ENCODE measurements at regions not wholly inside any gene's neighbourhood (a gene's known extent, or its start where the extent isn't known, plus 50 kb on each side); places are given as distances from the start of the nearest gene placed in this dataset.

GRCh38 chr21:28138272-28138671 lies 854.4 kb downstream of the LTN1 start:
- peaks cover 2% of the 10 kb centered on the region for H3K9me3 Mint-ChIP-seq (ENCODE audit: insufficient read depth)
- CTCF ChIA-PET = no interaction called here
- no peaks in the 10 kb centered on the region for H4K20me1 ChIP-seq (ENCODE audit: control insufficient read depth, insufficient read depth, low read length, poor library complexity, severe bottlenecking)

GRCh38 chr21:28136656-28137255 lies 855.9 kb downstream of the LTN1 start:
- CTCF ChIA-PET = no interaction called here
- Histone ChIP-seq H3K36me3 (replicated peaks in 1 of 2; ENCODE audit: control extremely low read depth in 1 of 2, control insufficient read depth in 1 of 2, extremely low read depth in 1 of 2, insufficient read depth in 2 of 2, low read length in 1 of 2) (no peaks in the 10 kb centered on the region), H3K27me3 (replicated peaks in 1 of 4; ENCODE audit: control extremely low read depth in 1 of 4, control insufficient read depth in 3 of 4, insufficient read depth in 4 of 4, low read length in 3 of 4) (no peaks in the 10 kb centered on the region), H3K79me2 (ENCODE audit: control insufficient read depth, insufficient read depth, low read length) (no peaks in the 10 kb centered on the region), H3K9me3 (ENCODE audit: control extremely low read depth in 1 of 3, control insufficient read depth in 2 of 3, insufficient read depth in 1 of 3, low read length in 2 of 3) (no peaks in the 10 kb centered on the region), H2AFZ (ENCODE audit: insufficient read depth, low read depth, low read length, poor library complexity, severe bottlenecking) (no peak overlapping the region), H4K20me1 (ENCODE audit: control insufficient read depth, insufficient read depth, low read length, poor library complexity, severe bottlenecking) (no peaks in the 10 kb centered on the region), H3K27ac (ENCODE audit: low read length in 2 of 2) (no peak overlapping the region), H3K4me1 (ENCODE audit: control insufficient read depth in 2 of 2, insufficient read depth in 2 of 2, low read length in 2 of 2) (no peaks in the 10 kb centered on the region), H3K4me3 (ENCODE audit: control extremely low read depth in 1 of 5, extremely low read depth in 1 of 5, insufficient read depth in 1 of 5, low read depth in 2 of 5, low read length in 4 of 5) (no peak overlapping the region), H3K4me2 (replicated peaks; ENCODE audit: low read depth, low read length, poor library complexity, severe bottlenecking) (no peak overlapping the region), H3K9ac (ENCODE audit: low read length) (no peak overlapping the region)
- WGBS (ENCODE audit: insufficient coverage) = 90% methylated on average over 2 of the region's 3 CpGs
- Mint-ChIP-seq H3K27me3 (no peaks in the 10 kb centered on the region), H3K27ac (no peak overlapping the region), H3K4me1 (no peaks in the 10 kb centered on the region), H3K9me3 (ENCODE audit: insufficient read depth) (peaks cover 10% of the 10 kb centered on the region), H3K4me3 (no peak overlapping the region)
- TF ChIP-seq EZH2 (IDR thresholded peaks at IDR 0.05; ENCODE audit: borderline replicate concordance, insufficient read depth, low read depth, low read length, poor library complexity, severe bottlenecking) = no peak
- TF ChIP-seq, protein P1, sequence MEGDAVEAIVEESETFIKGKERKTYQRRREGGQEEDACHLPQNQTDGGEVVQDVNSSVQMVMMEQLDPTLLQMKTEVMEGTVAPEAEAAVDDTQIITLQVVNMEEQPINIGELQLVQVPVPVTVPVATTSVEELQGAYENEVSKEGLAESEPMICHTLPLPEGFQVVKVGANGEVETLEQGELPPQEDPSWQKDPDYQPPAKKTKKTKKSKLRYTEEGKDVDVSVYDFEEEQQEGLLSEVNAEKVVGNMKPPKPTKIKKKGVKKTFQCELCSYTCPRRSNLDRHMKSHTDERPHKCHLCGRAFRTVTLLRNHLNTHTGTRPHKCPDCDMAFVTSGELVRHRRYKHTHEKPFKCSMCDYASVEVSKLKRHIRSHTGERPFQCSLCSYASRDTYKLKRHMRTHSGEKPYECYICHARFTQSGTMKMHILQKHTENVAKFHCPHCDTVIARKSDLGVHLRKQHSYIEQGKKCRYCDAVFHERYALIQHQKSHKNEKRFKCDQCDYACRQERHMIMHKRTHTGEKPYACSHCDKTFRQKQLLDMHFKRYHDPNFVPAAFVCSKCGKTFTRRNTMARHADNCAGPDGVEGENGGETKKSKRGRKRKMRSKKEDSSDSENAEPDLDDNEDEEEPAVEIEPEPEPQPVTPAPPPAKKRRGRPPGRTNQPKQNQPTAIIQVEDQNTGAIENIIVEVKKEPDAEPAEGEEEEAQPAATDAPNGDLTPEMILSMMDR (IDR thresholded peaks at IDR 0.05) = no peak
- DNase-seq = no peak
- POLR2A ChIA-PET = no interaction called here
- intact Hi-C loops (cut with micrococcal nuclease) = no loop called here
- ATAC-seq (ENCODE audit: low read depth) = no peak

More at GRCh38 chr21:28138272-28138671, 854.4 kb downstream of the LTN1 start:
- no peak overlapping the region for H3K4me3 ChIP-seq (ENCODE audit: control extremely low read depth in 1 of 5, extremely low read depth in 1 of 5, insufficient read depth in 1 of 5, low read depth in 2 of 5, low read length in 4 of 5)
- H3K4me2 ChIP-seq (replicated peaks; ENCODE audit: low read depth, low read length, poor library complexity, severe bottlenecking) = no peak overlapping the region
- no peaks in the 10 kb centered on the region for H3K4me1 ChIP-seq (ENCODE audit: control insufficient read depth in 2 of 2, insufficient read depth in 2 of 2, low read length in 2 of 2)
- intact Hi-C loops (cut with micrococcal nuclease) = no loop called here
- peaks cover 0 to 1% (median 0%) of the 10 kb centered on the region in 3 donors for H3K9me3 ChIP-seq (ENCODE audit: control extremely low read depth in 1 of 3, control insufficient read depth in 2 of 3, insufficient read depth in 1 of 3, low read length in 2 of 3)
- Mint-ChIP-seq H3K27me3 (no peaks in the 10 kb centered on the region), H3K27ac (no peak overlapping the region), H3K4me1 (no peaks in the 10 kb centered on the region), H3K4me3 (no peak overlapping the region)
- H3K36me3 ChIP-seq (replicated peaks in 1 of 2; ENCODE audit: control extremely low read depth in 1 of 2, control insufficient read depth in 1 of 2, extremely low read depth in 1 of 2, insufficient read depth in 2 of 2, low read length in 1 of 2) = no peaks in the 10 kb centered on the region
- H3K79me2 ChIP-seq (ENCODE audit: control insufficient read depth, insufficient read depth, low read length) = no peaks in the 10 kb centered on the region
- no peak overlapping the region for H3K9ac ChIP-seq (ENCODE audit: low read length)
- no CpG with 5 or more reads among the region's 2 CpGs for WGBS (ENCODE audit: insufficient coverage)
- no peaks in the 10 kb centered on the region for H3K27me3 ChIP-seq (replicated peaks in 1 of 4; ENCODE audit: control extremely low read depth in 1 of 4, control insufficient read depth in 3 of 4, insufficient read depth in 4 of 4, low read length in 3 of 4)
- ATAC-seq (ENCODE audit: low read depth) = no peak
- POLR2A ChIA-PET = no interaction called here
- H3K27ac ChIP-seq (ENCODE audit: low read length in 2 of 2) = no peak overlapping the region
- no peak for DNase-seq
- no peak for TF ChIP-seq EZH2 (IDR thresholded peaks at IDR 0.05; ENCODE audit: borderline replicate concordance, insufficient read depth, low read depth, low read length, poor library complexity, severe bottlenecking)
- TF ChIP-seq, protein P1 (IDR thresholded peaks at IDR 0.05) = no peak
- no peak overlapping the region for H2AFZ ChIP-seq (ENCODE audit: insufficient read depth, low read depth, low read length, poor library complexity, severe bottlenecking)
